Uterus (tissue), 3 donors: ENCODE measurements at regions not wholly inside any gene's neighbourhood (a gene's known extent, or its start where the extent isn't known, plus 50 kb on each side); places are given as distances from the start of the nearest gene placed in this dataset.

ENCODE experiments used
- DNase-seq, 2 donors: peaks; one replicate each; pipeline ENCODE4 v3.0.0-alpha.2; 2019 to 2020
- H3K27ac ChIP-seq, 2 donors: fragments of 200-600 bp; sonication (generic); 1 replicate in 1 of 2; 2 replicates in 1 of 2; pipeline ENCODE4 v1.5.1; 2016 to 2018
- H3K27me3 ChIP-seq, 2 donors: fragments of 200-600 bp; sonication (generic); one replicate each; pipeline ENCODE4 v1.5.1; 2018 to 2019; ENCODE audit warnings: control low read depth in 1 of 2
- H3K36me3 ChIP-seq, 2 donors: fragments of 200-600 bp; sonication (generic); one replicate each; pipeline ENCODE4 v1.5.1; 2019; ENCODE audit warnings: control low read depth in 1 of 2
- H3K4me1 ChIP-seq, 2 donors: fragments of 200-600 bp; sonication (generic); one replicate each; pipeline ENCODE4 v1.5.1; 2018 to 2019; ENCODE audit warnings: control low read depth in 1 of 2
- H3K4me3 ChIP-seq, 2 donors: fragments of 200-600 bp; sonication (generic); 1 replicate in 1 of 2; 2 replicates in 1 of 2; pipeline ENCODE4 v1.5.1; 2018 to 2019; ENCODE audit warnings: mild to moderate bottlenecking in 1 of 2
- H3K9me3 ChIP-seq, 2 donors: fragments of 200-600 bp; sonication (generic); one replicate each; pipeline ENCODE4 v1.5.1; 2019; ENCODE audit warnings: control low read depth in 1 of 2
- POLR2A ChIP-seq, 2 donors: fragments of 450-650 bp; IDR thresholded peaks; one replicate each; pipeline ENCODE4 v1.6.1; 2016; ENCODE audit warnings: antibody characterized with exemption in 2 of 2, mild to moderate bottlenecking in 1 of 2, moderate library complexity in 1 of 2
- intact Hi-C: fragments of 100-400 bp; cut with DNase I; formaldehyde crosslinking; loops from one replicate; pipeline ENCODE4 v1.15.1; 2023; ENCODE audit warnings: low total_unique reads
- TF ChIP-seq, protein P1 (sequence below), 4 experiments: fragments of 200-600 bp in 2 of 4; fragments of 450-650 bp in 2 of 4; sonication (generic) in 2 of 4; IDR thresholded peaks; one replicate each; pipeline ENCODE4 v1.5.1; 2016 to 2019; ENCODE audit warnings: antibody characterized with exemption in 4 of 4, mild to moderate bottlenecking in 2 of 4, moderate library complexity in 1 of 4
- donor health status: DM: yes; HTN: yes; CAD: no.

DNA sequence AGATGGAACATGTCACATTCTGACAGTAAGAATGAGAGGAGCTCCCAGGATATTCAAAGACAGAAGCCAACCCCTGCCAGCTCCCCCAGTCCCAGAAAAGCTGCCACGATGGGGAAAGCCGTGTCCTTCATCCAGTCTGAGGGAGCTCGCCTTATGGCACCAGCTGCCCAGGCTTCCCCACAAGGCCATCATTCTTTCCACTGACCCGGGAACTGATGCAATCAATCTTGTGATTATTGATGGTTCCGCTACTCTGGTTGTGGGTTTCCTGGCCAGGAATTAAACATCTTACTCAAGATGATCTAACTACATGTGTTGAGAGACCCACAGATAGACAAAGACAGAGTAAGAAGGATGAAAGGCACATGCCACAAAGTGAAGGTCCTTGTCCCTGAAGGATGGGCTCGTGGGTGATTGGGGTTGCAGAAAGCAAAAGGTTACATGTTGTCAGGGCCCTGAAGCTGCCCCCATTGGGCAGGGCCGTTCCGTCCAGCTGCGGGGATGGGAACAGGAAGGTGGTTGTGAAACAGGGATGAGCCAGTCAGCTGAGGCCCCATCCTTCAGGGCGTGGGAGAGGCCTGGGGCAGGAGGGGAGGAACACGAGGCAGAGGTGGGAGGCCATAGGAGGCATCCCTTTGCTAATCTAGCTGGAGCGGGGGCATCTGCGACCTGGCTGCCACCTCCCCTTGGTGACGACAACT is 127.6 kb downstream of the OAT start:
- Histone ChIP-seq H3K36me3 (no peaks in the 10 kb centered on the region), H3K27ac (no peak overlapping the region), H3K27me3 (no peaks in the 10 kb centered on the region), H3K4me1 (no peaks in the 10 kb centered on the region), H3K9me3 (no peaks in the 10 kb centered on the region), H3K4me3 (no peak overlapping the region)
- no peak for DNase-seq
- intact Hi-C loops, result no loop called here
- TF ChIP-seq, protein P1, sequence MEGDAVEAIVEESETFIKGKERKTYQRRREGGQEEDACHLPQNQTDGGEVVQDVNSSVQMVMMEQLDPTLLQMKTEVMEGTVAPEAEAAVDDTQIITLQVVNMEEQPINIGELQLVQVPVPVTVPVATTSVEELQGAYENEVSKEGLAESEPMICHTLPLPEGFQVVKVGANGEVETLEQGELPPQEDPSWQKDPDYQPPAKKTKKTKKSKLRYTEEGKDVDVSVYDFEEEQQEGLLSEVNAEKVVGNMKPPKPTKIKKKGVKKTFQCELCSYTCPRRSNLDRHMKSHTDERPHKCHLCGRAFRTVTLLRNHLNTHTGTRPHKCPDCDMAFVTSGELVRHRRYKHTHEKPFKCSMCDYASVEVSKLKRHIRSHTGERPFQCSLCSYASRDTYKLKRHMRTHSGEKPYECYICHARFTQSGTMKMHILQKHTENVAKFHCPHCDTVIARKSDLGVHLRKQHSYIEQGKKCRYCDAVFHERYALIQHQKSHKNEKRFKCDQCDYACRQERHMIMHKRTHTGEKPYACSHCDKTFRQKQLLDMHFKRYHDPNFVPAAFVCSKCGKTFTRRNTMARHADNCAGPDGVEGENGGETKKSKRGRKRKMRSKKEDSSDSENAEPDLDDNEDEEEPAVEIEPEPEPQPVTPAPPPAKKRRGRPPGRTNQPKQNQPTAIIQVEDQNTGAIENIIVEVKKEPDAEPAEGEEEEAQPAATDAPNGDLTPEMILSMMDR (IDR thresholded peaks at IDR 0.05), result no peak
- TF ChIP-seq POLR2A (IDR thresholded peaks at IDR 0.05), result no peak

DNA sequence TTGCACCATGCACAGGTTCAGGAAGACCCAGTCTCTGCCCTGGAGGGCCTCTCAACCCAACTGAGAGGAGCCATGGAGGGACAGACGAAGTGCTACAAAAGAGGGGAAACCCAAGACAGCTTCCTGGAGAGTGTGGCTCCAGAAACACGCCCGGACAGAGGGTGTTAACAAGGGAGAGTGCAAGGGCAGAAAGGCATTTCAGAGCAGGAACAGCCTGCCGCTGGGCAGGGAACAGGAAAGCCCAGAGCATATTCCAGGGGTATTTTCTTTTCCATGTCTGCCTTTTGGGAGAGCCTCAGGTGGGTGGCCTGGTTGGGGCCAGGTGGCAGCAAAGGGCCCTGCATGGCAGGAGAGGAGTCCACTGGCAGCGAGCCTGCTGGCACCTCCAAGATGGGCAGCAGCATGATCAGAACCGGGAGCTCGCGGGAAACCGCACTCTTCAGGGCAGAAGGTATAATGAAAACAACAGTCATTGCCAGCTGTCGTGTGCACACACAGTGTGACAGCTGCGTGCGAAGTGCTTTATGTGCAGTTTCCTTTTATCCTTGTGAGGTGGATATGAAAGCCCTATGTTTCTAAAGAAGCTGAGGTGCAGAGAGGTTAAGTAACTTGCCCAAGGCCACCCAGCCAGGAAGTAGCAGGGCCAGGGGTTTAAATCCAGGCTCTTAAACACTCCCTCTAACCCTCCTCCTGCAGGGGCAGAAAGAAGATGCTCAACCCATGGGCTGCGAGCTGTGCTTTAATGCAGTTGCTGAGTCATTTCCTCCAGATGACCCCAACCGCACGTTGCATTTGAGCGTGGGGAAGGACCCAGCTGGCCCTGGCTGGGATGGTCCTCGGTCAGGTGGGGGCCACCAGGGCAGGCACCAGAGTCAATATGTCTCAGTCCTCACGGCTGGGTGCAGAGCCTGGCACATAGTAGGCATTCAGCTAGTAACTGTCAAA is 128.6 kb downstream of the OAT start:
- intact Hi-C loops, result no loop called here
- H3K36me3 ChIP-seq, result no peaks in the 10 kb centered on the region
- no peak overlapping the region for H3K4me3 ChIP-seq
- H3K27me3 ChIP-seq, result no peaks in the 10 kb centered on the region
- no peaks in the 10 kb centered on the region for H3K9me3 ChIP-seq
- H3K4me1 ChIP-seq, result no peaks in the 10 kb centered on the region
- no peak overlapping the region for H3K27ac ChIP-seq
- no peak for DNase-seq
- TF ChIP-seq, protein P1 (IDR thresholded peaks at IDR 0.05), result no peak
- no peak for TF ChIP-seq POLR2A (IDR thresholded peaks at IDR 0.05)

DNA sequence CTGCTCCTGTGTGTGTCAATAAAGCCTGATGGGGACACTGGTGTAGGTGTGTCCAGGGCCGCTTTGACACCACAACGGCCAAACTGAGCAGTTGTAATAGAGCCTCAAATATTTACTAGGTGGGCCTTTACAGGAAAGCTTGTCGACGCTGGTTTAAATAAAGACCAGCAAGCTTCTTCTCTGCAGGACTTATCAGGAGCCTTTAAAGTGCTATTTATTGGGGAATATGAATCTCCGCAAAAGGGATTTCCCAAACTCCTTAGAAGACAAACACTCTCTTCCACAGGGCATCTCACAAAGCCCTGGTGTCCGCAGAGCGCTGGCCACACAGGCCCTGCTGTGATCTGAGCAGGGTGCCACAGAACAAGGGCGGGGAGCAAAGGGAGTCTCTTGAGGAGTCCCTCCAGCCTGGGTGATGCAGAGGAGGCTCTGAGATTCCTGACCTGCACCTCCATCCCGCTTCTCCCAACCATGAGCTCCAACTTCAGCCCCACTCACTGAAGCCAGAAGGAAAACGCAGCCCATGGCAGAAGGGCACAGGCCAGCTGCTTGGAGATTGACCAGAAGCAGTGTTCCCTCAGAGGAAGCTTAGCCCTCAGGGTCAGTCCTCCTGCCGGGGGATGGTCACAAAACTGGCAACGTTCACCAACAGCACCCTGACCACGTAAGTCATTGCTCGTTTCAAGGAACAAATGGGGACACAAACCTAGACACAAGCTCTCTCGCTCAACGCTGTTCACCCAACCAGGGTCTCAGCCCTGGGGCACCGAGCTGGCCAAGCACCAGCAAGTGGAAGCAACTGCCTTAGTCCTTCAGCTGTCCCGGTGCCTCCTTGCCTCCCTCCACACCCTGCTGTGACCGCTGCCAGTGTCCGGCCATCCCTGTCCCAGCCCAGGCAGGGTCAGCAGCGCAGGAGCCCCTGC is 129.5 kb downstream of the OAT start:
- H3K36me3 ChIP-seq, result no peaks in the 10 kb centered on the region
- H3K27ac ChIP-seq, result no peak overlapping the region
- no peaks in the 10 kb centered on the region for H3K9me3 ChIP-seq
- no peak for TF ChIP-seq POLR2A (IDR thresholded peaks at IDR 0.05)
- TF ChIP-seq, protein P1 (IDR thresholded peaks at IDR 0.05), result no peak
- intact Hi-C loops, result no loop called here
- no peak overlapping the region for H3K4me3 ChIP-seq
- H3K27me3 ChIP-seq, result no peaks in the 10 kb centered on the region
- no peak for DNase-seq
- no peaks in the 10 kb centered on the region for H3K4me1 ChIP-seq

DNA sequence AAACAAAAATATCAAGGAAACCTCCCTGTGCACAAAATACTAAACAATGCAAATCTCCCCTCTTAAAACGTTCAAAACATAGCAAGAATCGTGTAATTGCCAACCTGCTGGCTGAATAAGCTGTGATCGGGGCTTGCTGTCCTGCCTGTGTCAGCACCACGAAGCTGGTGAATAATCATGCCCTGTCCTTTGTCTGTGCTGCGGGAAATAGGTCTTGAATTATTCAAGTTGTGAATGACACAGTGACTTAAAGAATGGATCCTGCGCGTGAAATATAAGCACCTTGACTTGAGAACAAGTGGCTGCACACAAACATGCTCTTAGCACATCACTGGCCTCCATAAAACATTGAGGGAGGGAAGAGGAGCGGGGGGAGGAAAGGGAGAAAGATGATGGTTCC is 130.2 kb downstream of the OAT start:
- H3K27me3 ChIP-seq, result no peaks in the 10 kb centered on the region
- H3K4me1 ChIP-seq, result no peaks in the 10 kb centered on the region
- no peak overlapping the region for H3K27ac ChIP-seq
- DNase-seq, result no peak
- intact Hi-C loops, result no loop called here
- no peaks in the 10 kb centered on the region for H3K36me3 ChIP-seq
- no peak overlapping the region for H3K4me3 ChIP-seq
- no peaks in the 10 kb centered on the region for H3K9me3 ChIP-seq
- TF ChIP-seq, protein P1 (IDR thresholded peaks at IDR 0.05), result no peak
- TF ChIP-seq POLR2A (IDR thresholded peaks at IDR 0.05), result no peak
